T47D (cell line): ENCODE measurements at regions not wholly inside any gene's neighbourhood (a gene's known extent, or its start where the extent isn't known, plus 50 kb on each side); places are given as distances from the start of the nearest gene placed in this dataset.

Source experiments
- DNase-seq, 2 experiments: peaks; one replicate each; pipeline versions ENCODE4 v3.0.0 to v3.0.0-alpha.2; 2011 to 2012; ENCODE audit warnings: low read depth in 1 of 2, low spot score in 1 of 2
- JUND ChIP-seq: IDR thresholded peaks from 2 replicates; pipeline ENCODE4 v1.6.1; 2012; ENCODE audit warnings: low read depth
- in situ Hi-C: cut with HindIII; loops from 2 replicates; pipeline ENCODE4 v1.10.0; 2016; ENCODE audit warnings: low sequenced_read_pairs, low pct_unique_long_range_greater_than_20kb

DNA sequence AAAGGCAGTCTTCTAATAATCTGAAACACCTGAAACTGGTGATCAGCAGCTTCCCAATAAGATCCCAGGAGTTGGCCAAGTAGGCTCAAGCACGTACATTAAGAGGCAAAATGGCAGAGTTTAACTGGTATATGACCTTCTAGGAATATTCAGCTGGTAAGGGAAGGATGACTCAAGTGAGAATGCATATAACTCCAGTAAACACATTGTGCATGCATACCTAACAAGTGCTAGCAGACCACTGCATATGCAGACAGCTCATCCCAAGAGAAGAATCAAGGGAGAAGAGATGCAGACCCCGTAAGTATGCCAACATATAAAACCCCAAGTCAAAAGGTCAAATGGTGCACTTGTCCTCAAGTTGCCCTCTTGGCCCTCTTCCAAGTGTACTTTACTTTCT is 73.0 kb upstream of the ZRANB2 start:
- in situ Hi-C loops = no loop called here
- no peak for TF ChIP-seq JUND

GRCh38 chr1:71147637-71148360 is 67.0 kb upstream of the ZRANB2 start:
- no peak for DNase-seq
- in situ Hi-C loops = no loop called here
- no peak for TF ChIP-seq JUND

More for the DNA sequence above, 73.0 kb upstream of the ZRANB2 start:
- DNase-seq = no peak

GRCh38 chr1:71135571-71135970 is 54.7 kb upstream of the ZRANB2 start:
- in situ Hi-C loops = no loop called here
- TF ChIP-seq JUND = no peak
- DNase-seq = no peak
